ENCODE measurements at regions not wholly inside any gene's neighbourhood (a gene's known extent, or its start where the extent isn't known, plus 50 kb on each side); places are given as distances from the start of the nearest gene placed in this dataset.
"Not testable (repeated sequence)": the region's sequence is repeated elsewhere in the genome, so short reads cannot be mapped to it uniquely, and the experiment has no call there.

DNA sequence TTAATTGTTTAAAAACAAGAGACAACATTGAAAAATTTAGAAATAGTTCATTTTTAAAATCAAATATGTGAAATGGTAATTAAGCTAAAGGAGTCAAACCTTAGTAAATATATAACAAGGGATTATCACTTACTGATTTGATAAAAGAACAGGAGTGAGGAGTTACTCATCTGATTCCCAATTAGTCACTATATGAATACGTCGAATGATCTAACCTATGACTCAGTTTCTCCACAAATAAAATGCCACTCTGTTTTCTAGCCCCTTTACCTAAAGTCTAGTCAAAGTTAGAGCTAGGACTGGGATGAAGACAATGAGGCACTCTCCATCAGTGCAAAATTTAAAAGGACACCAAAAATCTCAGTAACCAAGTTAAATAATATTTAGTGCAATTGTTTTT lies 70.4 kb upstream of the RASEF start:
- DNase-seq, result no peak

DNA sequence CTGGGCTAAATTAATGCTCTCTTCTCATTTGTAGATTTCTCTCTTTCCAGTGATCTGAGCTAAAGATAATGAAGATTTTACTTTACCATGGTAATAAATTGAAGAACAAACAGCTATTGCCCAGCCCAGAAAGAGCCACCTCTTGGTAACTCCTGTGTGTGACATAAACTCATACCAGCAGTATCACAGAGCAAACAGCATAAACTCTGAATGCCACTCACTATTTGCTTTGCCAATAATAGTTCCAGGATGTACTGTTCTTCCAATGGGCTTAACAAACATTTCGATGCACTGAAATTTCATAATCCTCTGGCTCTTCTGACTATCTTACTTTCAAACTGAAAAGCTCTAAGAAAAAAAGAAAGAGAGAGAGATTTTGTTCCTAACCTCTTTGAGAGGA lies 69.8 kb upstream of the RASEF start:
- no peak for DNase-seq

DNA sequence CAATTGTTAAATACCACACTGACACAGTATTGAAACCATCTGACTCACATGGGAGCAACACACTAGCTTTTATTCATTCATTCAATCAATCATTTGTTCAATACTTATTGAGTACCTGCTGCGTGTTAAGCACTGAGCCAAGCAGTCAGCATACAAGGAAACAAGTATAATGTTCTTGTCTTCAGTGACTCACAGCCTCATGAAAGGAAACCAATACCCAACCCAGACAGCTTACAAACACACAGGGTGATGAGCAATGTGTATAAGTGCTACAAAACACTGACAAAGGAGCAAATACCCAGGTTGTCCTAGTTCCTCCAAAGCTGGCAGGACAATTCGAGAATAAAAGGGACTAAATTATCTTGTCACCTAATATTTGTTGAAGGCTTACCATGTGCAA lies 67.6 kb upstream of the RASEF start:
- no peak for DNase-seq

DNA sequence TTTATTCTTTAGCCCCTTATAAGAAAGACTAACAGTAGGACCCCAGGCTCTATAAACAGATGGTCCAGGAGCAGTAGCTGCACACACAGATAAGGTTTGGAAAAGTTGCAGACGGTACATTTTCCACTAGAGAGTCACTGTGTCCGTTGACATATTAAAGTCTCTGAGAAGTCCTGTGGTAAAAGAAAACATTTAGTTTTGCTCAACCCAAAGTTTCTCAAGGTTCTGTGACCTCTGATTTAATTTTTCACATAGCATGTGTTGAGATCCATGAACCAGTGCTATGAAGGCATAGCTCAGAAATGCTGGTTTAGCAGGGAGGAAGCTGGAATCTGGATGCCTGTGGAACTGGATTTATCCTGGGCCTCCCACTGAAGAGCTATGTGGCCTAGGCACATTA lies 62.7 kb upstream of the RASEF start:
- DNase-seq, result no peak

DNA sequence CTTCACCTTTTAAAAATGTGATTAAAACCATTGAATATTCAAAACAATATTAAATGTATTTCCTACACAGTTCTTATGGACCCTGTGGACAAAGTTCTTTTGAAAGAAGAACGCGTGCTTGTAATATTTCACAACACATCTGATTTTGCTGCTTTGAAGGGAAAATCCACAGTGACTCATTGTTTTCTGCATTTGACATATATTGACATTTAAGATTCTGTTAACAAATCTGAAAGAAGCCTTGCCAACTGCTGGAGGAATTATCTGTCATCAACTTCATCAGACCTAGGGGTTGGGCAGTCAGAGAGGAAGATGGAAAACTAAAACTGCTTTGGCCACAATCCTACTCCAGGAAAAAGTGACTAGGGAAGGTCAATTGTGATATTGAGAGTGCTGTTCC lies 56.9 kb upstream of the RASEF start:
- DNase-seq, result no peak

DNA sequence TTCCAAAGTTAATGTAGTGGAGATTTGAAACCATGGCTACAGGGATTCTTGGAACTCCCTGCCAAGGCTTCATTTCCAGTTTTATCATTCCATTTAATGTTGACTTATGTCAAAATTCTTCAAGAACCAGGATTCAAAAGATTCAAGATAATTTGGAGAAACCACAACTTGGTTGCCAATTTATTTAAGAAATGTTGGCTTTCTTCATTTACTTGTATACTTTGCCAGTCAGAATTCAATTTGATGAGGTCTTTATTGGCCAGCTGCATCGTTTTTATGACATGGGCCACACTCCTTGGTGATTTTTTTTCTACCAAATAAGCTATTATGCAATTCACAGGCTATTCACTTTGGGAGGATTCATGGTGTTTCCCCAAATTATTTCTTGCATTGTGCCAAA lies 53.1 kb upstream of the RASEF start:
- no peak for DNase-seq

DNA sequence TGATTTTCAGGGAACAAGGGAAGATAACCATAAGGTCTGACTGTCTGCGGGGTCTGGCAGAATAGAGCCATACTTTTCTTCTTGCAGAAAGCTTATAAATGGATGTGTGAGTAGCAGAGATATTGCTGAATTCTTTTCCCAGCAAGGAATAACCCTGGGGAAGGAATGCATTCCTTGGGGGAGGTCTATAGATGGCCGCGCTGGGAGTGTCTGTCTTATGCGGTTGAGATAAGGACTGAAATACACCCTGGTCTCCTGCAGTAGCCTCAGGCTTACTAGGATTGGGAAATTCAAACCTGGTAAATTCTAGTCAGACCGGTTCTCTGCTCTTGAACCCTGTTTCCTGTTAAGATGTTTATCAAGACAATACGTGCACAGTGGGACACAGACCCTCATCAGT lies 50.5 kb upstream of the RASEF start:
- not testable (repeated sequence) for DNase-seq
